Activated T-helper 2 cell treated with anti-CD3 and anti-CD28 coated beads, Interferon-gamma antibody, Interleukin-2, Interleukin-4, amounts not matched to agents 10 μg/mL and 5 μg/mL and 100 μg/mL, durations not matched to agents 14 hours and 24 hours and 36 hours (primary cell): ENCODE measurements at regions not wholly inside any gene's neighbourhood (a gene's known extent, or its start where the extent isn't known, plus 50 kb on each side); places are given as distances from the start of the nearest gene placed in this dataset.
"Not testable (repeated sequence)": the region's sequence is repeated elsewhere in the genome, so short reads cannot be mapped to it uniquely, and the experiment has no call there.

Experiments
- DNase-seq: peaks from one replicate; pipeline ENCODE4 v3.0.0; 2021; ENCODE audit warnings: low spot score
- H3K27ac Mint-ChIP-seq: one replicate; pipeline ENCODE4 v1.8.0; 2021; ENCODE audit warnings: mixed read lengths
- H3K27me3 Mint-ChIP-seq: one replicate; pipeline ENCODE4 v1.8.0; 2021; ENCODE audit warnings: low read depth, mixed read lengths
- H3K36me3 Mint-ChIP-seq: one replicate; pipeline ENCODE4 v1.8.0; 2021; ENCODE audit warnings: low read depth, mixed read lengths
- H3K4me1 Mint-ChIP-seq: one replicate; pipeline ENCODE4 v1.8.0; 2021; ENCODE audit warnings: low read depth, mixed read lengths
- H3K4me3 Mint-ChIP-seq: one replicate; pipeline ENCODE4 v1.8.0; 2021; ENCODE audit warnings: low read depth, mild to moderate bottlenecking, moderate library complexity, mixed read lengths
- H3K9me3 Mint-ChIP-seq: one replicate; pipeline ENCODE4 v1.8.0; 2021; ENCODE audit warnings: mixed read lengths
- intact Hi-C: fragments of 100-400 bp; cut with micrococcal nuclease; formaldehyde crosslinking; loops from one replicate; pipeline ENCODE4 v1.15.1; 2023

- H3K4me3 Mint-ChIP-seq: no peak overlapping the region
- no peaks in the 10 kb centered on the region for H3K4me1 Mint-ChIP-seq
- peaks cover 11% of the 10 kb centered on the region for H3K27me3 Mint-ChIP-seq
- DNase-seq: no peak
- no peaks in the 10 kb centered on the region for H3K36me3 Mint-ChIP-seq
- intact Hi-C loops: no loop called here
- H3K9me3 Mint-ChIP-seq: no peaks in the 10 kb centered on the region
- no peak overlapping the region for H3K27ac Mint-ChIP-seq
These were observed 71.2 kb upstream of the PELI2 start for GRCh38 chr14:56046996-56047395.

DNA sequence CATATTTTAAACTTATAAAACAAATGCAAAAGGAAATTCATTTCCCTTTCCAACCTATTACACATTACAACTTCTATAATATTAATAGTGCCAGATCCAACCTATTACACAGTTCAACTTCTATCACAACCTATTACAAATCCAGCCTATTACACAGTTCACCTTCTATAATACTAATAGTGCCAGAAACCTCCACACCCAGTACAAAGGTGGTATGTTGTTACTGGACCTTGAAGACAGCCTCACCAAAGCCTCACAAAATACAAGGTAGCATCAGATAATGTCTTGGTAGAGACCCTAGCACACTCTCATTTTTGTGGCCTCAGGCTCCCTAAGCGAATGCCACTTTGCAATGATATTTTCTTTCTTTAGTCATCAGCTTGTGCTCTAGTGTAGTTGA, 68.7 kb upstream of the PELI2 start:
- H3K27me3 Mint-ChIP-seq: peaks cover 11% of the 10 kb centered on the region
- no peak overlapping the region for H3K27ac Mint-ChIP-seq
- no peaks in the 10 kb centered on the region for H3K36me3 Mint-ChIP-seq
- DNase-seq: no peak
- intact Hi-C loops: no loop called here
- H3K4me3 Mint-ChIP-seq: no peak overlapping the region
- H3K9me3 Mint-ChIP-seq: no peaks in the 10 kb centered on the region
- H3K4me1 Mint-ChIP-seq: no peaks in the 10 kb centered on the region

DNA sequence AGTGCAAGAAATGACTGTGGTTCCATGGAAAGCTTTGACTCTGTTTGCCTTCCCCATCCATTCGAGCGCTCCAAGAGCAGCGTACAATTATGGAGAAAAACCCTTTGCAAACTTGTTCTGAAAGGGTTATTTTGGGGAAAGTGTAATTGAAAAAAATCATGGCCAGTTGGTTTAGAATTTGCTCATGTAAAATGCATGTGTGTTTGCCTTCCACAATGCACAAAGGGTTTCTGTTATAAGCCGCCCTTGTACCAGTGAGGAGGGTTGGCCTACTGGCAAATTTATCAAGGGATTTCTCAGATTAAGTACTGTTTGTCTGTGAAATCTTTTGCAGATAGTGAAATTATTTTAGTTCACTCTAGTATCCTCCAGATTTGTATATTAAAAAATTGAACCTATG, 62.7 kb upstream of the PELI2 start:
- DNase-seq: no peak
- H3K27ac Mint-ChIP-seq: no peak overlapping the region
- no peaks in the 10 kb centered on the region for H3K4me1 Mint-ChIP-seq
- no peaks in the 10 kb centered on the region for H3K9me3 Mint-ChIP-seq
- peaks cover 14% of the 10 kb centered on the region for H3K27me3 Mint-ChIP-seq
- intact Hi-C loops: no loop called here
- no peaks in the 10 kb centered on the region for H3K36me3 Mint-ChIP-seq
- no peak overlapping the region for H3K4me3 Mint-ChIP-seq

- no peak overlapping the region for H3K4me3 Mint-ChIP-seq
- no peaks in the 10 kb centered on the region for H3K9me3 Mint-ChIP-seq
- no peaks in the 10 kb centered on the region for H3K36me3 Mint-ChIP-seq
- DNase-seq: no peak
- intact Hi-C loops: no loop called here
- no peak overlapping the region for H3K27ac Mint-ChIP-seq
- H3K27me3 Mint-ChIP-seq: peaks cover 17% of the 10 kb centered on the region
- no peaks in the 10 kb centered on the region for H3K4me1 Mint-ChIP-seq
These were observed 62.2 kb upstream of the PELI2 start for GRCh38 chr14:56056031-56056430.

GRCh38 chr14:56057071-56057741, 61.0 kb upstream of the PELI2 start:
- no peaks in the 10 kb centered on the region for H3K36me3 Mint-ChIP-seq
- H3K4me3 Mint-ChIP-seq: no peak overlapping the region
- intact Hi-C loops: no loop called here
- DNase-seq: no peak
- H3K27me3 Mint-ChIP-seq: peaks cover 12% of the 10 kb centered on the region
- H3K27ac Mint-ChIP-seq: no peak overlapping the region
- no peaks in the 10 kb centered on the region for H3K9me3 Mint-ChIP-seq
- H3K4me1 Mint-ChIP-seq: no peaks in the 10 kb centered on the region

GRCh38 chr14:56057767-56058166, 60.4 kb upstream of the PELI2 start:
- Mint-ChIP-seq H3K27ac (no peak overlapping the region), H3K9me3 (no peaks in the 10 kb centered on the region), H3K36me3 (no peaks in the 10 kb centered on the region), H3K4me3 (no peak overlapping the region), H3K27me3 (peaks cover 9% of the 10 kb centered on the region), H3K4me1 (no peaks in the 10 kb centered on the region)
- intact Hi-C loops: no loop called here
- DNase-seq: no peak

DNA sequence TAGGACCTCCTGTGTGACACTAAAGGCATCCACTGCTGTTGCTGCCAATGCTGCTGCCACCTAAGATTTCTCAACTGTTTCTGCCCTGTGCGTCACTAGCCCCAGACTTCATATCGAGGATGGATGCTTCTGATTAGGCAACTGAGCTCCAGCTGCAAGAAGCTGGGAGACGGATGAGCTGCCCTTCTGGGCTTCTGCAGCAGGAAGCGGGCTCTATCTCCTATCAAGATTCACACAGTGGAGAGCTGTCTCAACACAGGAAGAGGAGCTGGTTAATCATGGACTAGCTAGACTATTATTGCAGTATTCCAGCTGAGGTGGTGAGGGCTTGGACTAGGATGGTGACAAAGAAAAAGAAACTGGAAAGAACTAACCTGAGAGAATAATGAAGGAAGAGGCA, 59.2 kb upstream of the PELI2 start:
- intact Hi-C loops: no loop called here
- Mint-ChIP-seq H3K4me1 (no peaks in the 10 kb centered on the region), H3K27ac (no peak overlapping the region), H3K4me3 (no peak overlapping the region), H3K27me3 (peaks cover 9% of the 10 kb centered on the region), H3K9me3 (no peaks in the 10 kb centered on the region), H3K36me3 (no peaks in the 10 kb centered on the region)
- no peak for DNase-seq

DNA sequence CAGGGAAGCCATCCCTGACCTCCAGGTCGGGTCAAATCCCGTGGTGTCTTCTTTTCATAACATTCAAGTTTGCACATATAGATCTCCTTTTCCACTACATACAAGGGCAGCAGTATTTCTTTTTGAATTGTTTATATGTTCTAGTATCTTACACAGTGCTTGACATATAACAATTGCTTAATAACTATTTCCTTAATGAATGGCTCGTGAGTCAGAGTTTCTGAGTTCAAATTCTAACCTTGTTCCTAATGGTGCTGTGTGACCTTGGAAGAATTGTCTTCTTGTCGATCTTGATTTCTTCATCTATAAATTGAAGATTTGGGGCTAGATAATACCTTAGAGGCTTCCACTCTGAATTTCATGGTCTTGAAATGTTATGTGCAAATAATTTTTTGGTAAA, 57.2 kb upstream of the PELI2 start:
- no peaks in the 10 kb centered on the region for H3K36me3 Mint-ChIP-seq
- H3K4me3 Mint-ChIP-seq: no peak overlapping the region
- no peak overlapping the region for H3K27ac Mint-ChIP-seq
- H3K27me3 Mint-ChIP-seq: peaks cover 7% of the 10 kb centered on the region
- H3K4me1 Mint-ChIP-seq: no peaks in the 10 kb centered on the region
- intact Hi-C loops: no loop called here
- DNase-seq: no peak
- no peaks in the 10 kb centered on the region for H3K9me3 Mint-ChIP-seq

GRCh38 chr14:56063131-56063530, 55.1 kb upstream of the PELI2 start:
- no peak overlapping the region for H3K27ac Mint-ChIP-seq
- no peaks in the 10 kb centered on the region for H3K4me1 Mint-ChIP-seq
- no peaks in the 10 kb centered on the region for H3K9me3 Mint-ChIP-seq
- H3K27me3 Mint-ChIP-seq: peaks cover 11% of the 10 kb centered on the region
- no peak overlapping the region for H3K4me3 Mint-ChIP-seq
- no peaks in the 10 kb centered on the region for H3K36me3 Mint-ChIP-seq
- intact Hi-C loops: no loop called here
- no peak for DNase-seq

DNA sequence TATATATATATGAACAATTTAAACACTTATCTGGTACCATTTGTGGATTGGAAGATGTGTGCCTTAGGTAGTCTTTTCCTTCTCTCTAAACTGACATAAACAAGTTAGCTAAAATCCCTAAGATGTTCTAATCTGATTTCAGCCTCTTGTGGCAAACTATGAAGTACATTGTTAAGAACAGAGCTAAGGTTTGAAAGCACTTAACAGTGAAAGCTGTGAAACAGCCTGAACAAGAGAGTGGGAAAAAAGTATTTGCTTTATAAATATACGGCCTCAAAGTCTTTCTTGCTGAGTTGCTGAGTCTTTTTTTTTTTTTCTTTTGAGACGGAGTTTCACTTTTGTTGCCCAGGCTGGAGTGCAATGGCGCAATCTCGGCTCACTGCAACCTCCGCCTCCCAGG, 53.7 kb upstream of the PELI2 start:
- Mint-ChIP-seq H3K4me1 (no peaks in the 10 kb centered on the region), H3K9me3 (no peaks in the 10 kb centered on the region), H3K27me3 (peaks cover 8% of the 10 kb centered on the region), H3K27ac (no peak overlapping the region), H3K4me3 (no peak overlapping the region), H3K36me3 (no peaks in the 10 kb centered on the region)
- intact Hi-C loops: no loop called here
- no peak for DNase-seq

- H3K4me3 Mint-ChIP-seq, intact Hi-C loops, H3K27me3 Mint-ChIP-seq, H3K27ac Mint-ChIP-seq, H3K36me3 Mint-ChIP-seq, H3K4me1 Mint-ChIP-seq, H3K9me3 Mint-ChIP-seq, DNase-seq: not testable (repeated sequence)
These were observed 53.0 kb upstream of the PELI2 start for GRCh38 chr14:56065199-56065598.

GRCh38 chr14:56065621-56066290, 52.5 kb upstream of the PELI2 start:
- H3K36me3 Mint-ChIP-seq: no peaks in the 10 kb centered on the region
- no peaks in the 10 kb centered on the region for H3K4me1 Mint-ChIP-seq
- no peaks in the 10 kb centered on the region for H3K9me3 Mint-ChIP-seq
- DNase-seq: no peak
- H3K27ac Mint-ChIP-seq: no peak overlapping the region
- H3K4me3 Mint-ChIP-seq: no peak overlapping the region
- H3K27me3 Mint-ChIP-seq: peaks cover 8% of the 10 kb centered on the region
- intact Hi-C loops: no loop called here
